GM12878 (cell line): ENCODE measurements at regions not wholly inside any gene's neighbourhood (a gene's known extent, or its start where the extent isn't known, plus 50 kb on each side); places are given as distances from the start of the nearest gene placed in this dataset.

Experiments
- ATAC-seq: fragments of 200-7000 bp; cut with Tn5 transposase; 3 replicates; pipeline ENCODE4 v1.9.1; 2020; ENCODE audit warnings: mild to moderate bottlenecking, moderate library complexity
- BruUV-seq: library from RNA; stranded (reverse); fragments of 400-500 nt; replicated peaks from 2 replicates; lab custom pipeline; 2021; lab: Mats Ljungman, UMichigan
- CTCF ChIA-PET: fragments of 300-600 bp; sonication (Branson Sonifier 250); formaldehyde crosslinking; extraction: SDS; loops from one replicate; lab custom pipeline; 2021; ENCODE audit warnings: inconsistent platforms; lab: Yijun Ruan, JAX
- POLR2A ChIA-PET: fragments of 350-600 bp; formaldehyde crosslinking; extraction: SDS; loops from one replicate; lab custom pipeline; 2021; ENCODE audit warnings: inconsistent platforms; lab: Charles Lee
- RAD21 ChIA-PET: fragments of 300-600 bp; sonication (Branson Sonifier 250); formaldehyde crosslinking; loops from one replicate; lab custom pipeline; 2023; ENCODE audit warnings: antibody characterized with exemption; ENCODE audit not compliant: unreplicated experiment; lab: Charles Lee
- SMC1A ChIA-PET: fragments of 300-600 bp; sonication (Branson Sonifier 250); formaldehyde crosslinking; loops from one replicate; lab custom pipeline; 2023; ENCODE audit not compliant: unreplicated experiment, uncharacterized antibody; lab: Charles Lee
- DNase-seq: peaks from one replicate; pipeline ENCODE4 v3.0.0-alpha.2; 2011; ENCODE audit warnings: low read depth, low spot score
- FAIRE-seq: peaks from 3 replicates; lab custom pipeline; 2011; peaks lifted over from hg19 to GRCh38; lab: Jason Lieb, UNC
- H2AFZ ChIP-seq: 2 replicates; pipeline ENCODE4 v1.6.0; 2011; ENCODE audit warnings: low read depth, low read length, control low read depth; ENCODE audit not compliant: control insufficient read depth
- H3K27ac ChIP-seq: 2 replicates; pipeline ENCODE4 v1.5.1; 2011; ENCODE audit warnings: control low read depth; ENCODE audit not compliant: control insufficient read depth, insufficient read depth
- H3K27me3 ChIP-seq, 2 experiments: replicated peaks in 1 of 2; 2 replicates each; pipeline versions ENCODE4 v1.6.0 to v1.6.1; 2011; ENCODE audit warnings: low read length in 1 of 2; ENCODE audit not compliant: control insufficient read depth in 2 of 2, insufficient read depth in 2 of 2
- H3K36me3 ChIP-seq, 2 experiments: 2 replicates each; pipeline ENCODE4 v1.5.1; 2011; ENCODE audit warnings: low read length in 1 of 2; ENCODE audit not compliant: control insufficient read depth in 2 of 2, insufficient read depth in 2 of 2
- H3K4me1 ChIP-seq: 2 replicates; pipeline ENCODE4 v1.6.1; 2011; ENCODE audit warnings: mild to moderate bottlenecking, low read length, moderate library complexity, mixed read lengths; ENCODE audit not compliant: control insufficient read depth, insufficient read depth
- H3K4me2 ChIP-seq: 2 replicates; pipeline ENCODE4 v1.6.0; 2011; ENCODE audit warnings: control low read depth; ENCODE audit not compliant: control insufficient read depth, insufficient read depth
- H3K4me3 ChIP-seq: fragments of 200-600 bp; sonication (generic); 2 replicates; pipeline ENCODE4 v1.5.1; 2016
- H3K79me2 ChIP-seq: 2 replicates; pipeline ENCODE4 v1.6.0; 2011; ENCODE audit warnings: low read length; ENCODE audit not compliant: control insufficient read depth, insufficient read depth
- H3K9ac ChIP-seq: 2 replicates; pipeline ENCODE4 v1.8.0; 2011; ENCODE audit warnings: low read length, control low read depth, mixed read lengths; ENCODE audit not compliant: control insufficient read depth, insufficient read depth
- H3K9me3 ChIP-seq: replicated peaks from 3 replicates; pipeline ENCODE4 v1.5.1; 2011; ENCODE audit warnings: mild to moderate bottlenecking, low read length; ENCODE audit not compliant: control insufficient read depth, insufficient read depth
- H4K20me1 ChIP-seq: 2 replicates; pipeline ENCODE4 v1.6.0; 2011; ENCODE audit not compliant: control insufficient read depth, insufficient read depth
- BRCA1 ChIP-seq: IDR thresholded peaks from 2 replicates; pipeline ENCODE4 v1.6.1; 2011; ENCODE audit warnings: low read depth, low read length, improper control_type of control experiment
- CTCF ChIP-seq, 3 experiments: IDR thresholded peaks in 2 of 3; conservative IDR thresholded peaks in 1 of 3; 2 replicates each; pipeline ENCODE4 v1.5.1; 2011; ENCODE audit warnings: low read depth in 3 of 3, low read length in 3 of 3, mild to moderate bottlenecking in 3 of 3, control low read depth in 2 of 3, moderate library complexity in 2 of 3, inconsistent platforms in 1 of 3, mixed read lengths in 1 of 3; ENCODE audit not compliant: control insufficient read depth in 2 of 3, insufficient read depth in 1 of 3; ENCODE audit errors: extremely low read depth in 1 of 3
- E4F1 ChIP-seq: fragments of 450-650 bp; IDR thresholded peaks from 2 replicates; pipeline ENCODE4 v1.6.1; 2018; ENCODE audit warnings: borderline replicate concordance, mild to moderate bottlenecking; ENCODE audit not compliant: partially characterized antibody
- GABPA ChIP-seq: IDR thresholded peaks from 2 replicates; pipeline ENCODE4 v1.6.1; 2014; ENCODE audit warnings: antibody characterized with exemption, low read depth, mild to moderate bottlenecking, inconsistent platforms
- MTA3 ChIP-seq: IDR thresholded peaks from 2 replicates; pipeline ENCODE4 v1.6.1; 2012; ENCODE audit warnings: low read length, inconsistent platforms, borderline replicate concordance
- NFXL1 ChIP-seq: fragments of 450-650 bp; IDR thresholded peaks from 2 replicates; pipeline ENCODE4 v1.6.1; 2017; ENCODE audit warnings: antibody characterized with exemption, mild to moderate bottlenecking, borderline replicate concordance
- NR2C2 ChIP-seq: IDR thresholded peaks from 2 replicates; pipeline ENCODE4 v1.6.1; 2011; ENCODE audit warnings: borderline replicate concordance, low read depth; ENCODE audit not compliant: control insufficient read depth, insufficient read length
- RCOR1 ChIP-seq: conservative IDR thresholded peaks from 2 replicates; pipeline ENCODE4 v1.6.1; 2012; ENCODE audit warnings: low read depth, low read length, improper control_type of control experiment
- TAF1 ChIP-seq: IDR thresholded peaks from 2 replicates; pipeline ENCODE4 v1.6.1; 2011; ENCODE audit warnings: mild to moderate bottlenecking, low read depth, low read length, borderline replicate concordance
- ZNF217 ChIP-seq: fragments of 450-650 bp; IDR thresholded peaks from 2 replicates; pipeline ENCODE4 v1.6.1; 2017; ENCODE audit warnings: antibody characterized with exemption, mild to moderate bottlenecking
- ZNF274 ChIP-seq: IDR thresholded peaks from one replicate; pipeline ENCODE4 v1.8.0; 2011; ENCODE audit not compliant: insufficient read length, insufficient read depth
- ZSCAN29 ChIP-seq: fragments of 450-650 bp; IDR thresholded peaks from 2 replicates; pipeline ENCODE4 v1.6.1; 2017; ENCODE audit warnings: mild to moderate bottlenecking, moderate library complexity
- ZZZ3 ChIP-seq: IDR thresholded peaks from 2 replicates; pipeline ENCODE4 v1.6.1; 2011; ENCODE audit warnings: low read depth; ENCODE audit not compliant: control insufficient read depth, insufficient read length
- WGBS: methylation state at CpG from one replicate; pipeline ENCODE4 v1.1.6; 2016; ENCODE audit warnings: low lambda C conversion rate; ENCODE audit not compliant: insufficient replicate concordance, insufficient coverage; ENCODE audit errors: missing lambda C conversion rate; 5-methylcytosine and 5-hydroxymethylcytosine counted together
- in situ Hi-C: fragments of 300-500 bp; cut with MboI; formaldehyde crosslinking; loops from 9 replicates; pipeline ENCODE4 v1.14.3; 2018; ENCODE audit warnings: mixed read lengths
- intact Hi-C: fragments of 100-400 bp; cut with micrococcal nuclease; formaldehyde crosslinking; loops from one replicate; pipeline ENCODE4 v1.14.2; 2022; ENCODE audit not compliant: unreplicated experiment
- TF ChIP-seq, protein P1 (sequence below): fragments of 450-650 bp; IDR thresholded peaks from 2 replicates; pipeline ENCODE4 v1.6.1; 2017; ENCODE audit warnings: mild to moderate bottlenecking
- TF ChIP-seq, protein P2 (sequence below): IDR thresholded peaks from 2 replicates; pipeline ENCODE4 v1.6.1; 2011; ENCODE audit warnings: borderline replicate concordance, low read depth, mild to moderate bottlenecking, moderate library complexity, low read length; ENCODE audit not compliant: insufficient read depth, poor library complexity, severe bottlenecking

- FAIRE-seq (no peak), DNase-seq (no peak), ATAC-seq (no peak)
- RAD21 ChIA-PET, result no interaction called here
- no peak overlapping the region for H3K27ac ChIP-seq
- H3K79me2 ChIP-seq, result no peaks in the 10 kb centered on the region
- H3K9ac ChIP-seq, result no peak overlapping the region
- no peak for TF ChIP-seq GABPA
- no peak for TF ChIP-seq E4F1
- no peak for TF ChIP-seq ZNF217
- no peak for TF ChIP-seq RCOR1
- TF ChIP-seq NFXL1, result no peak
- no peak for TF ChIP-seq CTCF (IDR thresholded peaks at IDR 0.05 in 2 of 3, conservative IDR thresholded peaks at IDR 0.05 in 1 of 3; ENCODE audit: control insufficient read depth in 2 of 3, extremely low read depth in 1 of 3, insufficient read depth in 1 of 3, low read depth in 3 of 3, low read length in 3 of 3)
- TF ChIP-seq TAF1, result no peak
- TF ChIP-seq, protein P1, sequence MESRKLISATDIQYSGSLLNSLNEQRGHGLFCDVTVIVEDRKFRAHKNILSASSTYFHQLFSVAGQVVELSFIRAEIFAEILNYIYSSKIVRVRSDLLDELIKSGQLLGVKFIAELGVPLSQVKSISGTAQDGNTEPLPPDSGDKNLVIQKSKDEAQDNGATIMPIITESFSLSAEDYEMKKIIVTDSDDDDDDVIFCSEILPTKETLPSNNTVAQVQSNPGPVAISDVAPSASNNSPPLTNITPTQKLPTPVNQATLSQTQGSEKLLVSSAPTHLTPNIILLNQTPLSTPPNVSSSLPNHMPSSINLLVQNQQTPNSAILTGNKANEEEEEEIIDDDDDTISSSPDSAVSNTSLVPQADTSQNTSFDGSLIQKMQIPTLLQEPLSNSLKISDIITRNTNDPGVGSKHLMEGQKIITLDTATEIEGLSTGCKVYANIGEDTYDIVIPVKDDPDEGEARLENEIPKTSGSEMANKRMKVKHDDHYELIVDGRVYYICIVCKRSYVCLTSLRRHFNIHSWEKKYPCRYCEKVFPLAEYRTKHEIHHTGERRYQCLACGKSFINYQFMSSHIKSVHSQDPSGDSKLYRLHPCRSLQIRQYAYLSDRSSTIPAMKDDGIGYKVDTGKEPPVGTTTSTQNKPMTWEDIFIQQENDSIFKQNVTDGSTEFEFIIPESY, result no peak
- TF ChIP-seq MTA3, result no peak
- TF ChIP-seq ZSCAN29, result no peak
- TF ChIP-seq, protein P2, sequence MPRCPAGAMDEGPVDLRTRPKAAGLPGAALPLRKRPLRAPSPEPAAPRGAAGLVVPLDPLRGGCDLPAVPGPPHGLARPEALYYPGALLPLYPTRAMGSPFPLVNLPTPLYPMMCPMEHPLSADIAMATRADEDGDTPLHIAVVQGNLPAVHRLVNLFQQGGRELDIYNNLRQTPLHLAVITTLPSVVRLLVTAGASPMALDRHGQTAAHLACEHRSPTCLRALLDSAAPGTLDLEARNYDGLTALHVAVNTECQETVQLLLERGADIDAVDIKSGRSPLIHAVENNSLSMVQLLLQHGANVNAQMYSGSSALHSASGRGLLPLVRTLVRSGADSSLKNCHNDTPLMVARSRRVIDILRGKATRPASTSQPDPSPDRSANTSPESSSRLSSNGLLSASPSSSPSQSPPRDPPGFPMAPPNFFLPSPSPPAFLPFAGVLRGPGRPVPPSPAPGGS, result no peak
- no peak for TF ChIP-seq NR2C2
- no peak for TF ChIP-seq BRCA1
- TF ChIP-seq ZZZ3, result no peak
- TF ChIP-seq ZNF274, result no peak
- H3K4me1 ChIP-seq, result no peaks in the 10 kb centered on the region
- CTCF ChIA-PET, result no interaction called here
- no peak overlapping the region for H3K4me2 ChIP-seq
- no peak overlapping the region for H3K4me3 ChIP-seq
- H3K36me3 ChIP-seq, result no peaks in the 10 kb centered on the region
- 58% methylated on average over 3 of the region's 3 CpGs for WGBS
- intact Hi-C loops (no loop called here), in situ Hi-C loops (no loop called here)
- H3K27me3 ChIP-seq, result no peaks in the 10 kb centered on the region; a peak in 2 of 4 replicates
- H4K20me1 ChIP-seq, result no peaks in the 10 kb centered on the region
- H3K9me3 ChIP-seq, result peaks cover 2% of the 10 kb centered on the region; the same call in 2 of the 3 replicates
- BruUV-seq, result no TSS peak
- no peak overlapping the region for H2AFZ ChIP-seq
- POLR2A ChIA-PET, result no interaction called here
- SMC1A ChIA-PET, result no interaction called here
These were observed 89.8 kb upstream of the MAP1LC3B2 start for GRCh38 chr12:116469344-116469743.
